ENCODE measurements at regions not wholly inside any gene's neighbourhood (a gene's known extent, or its start where the extent isn't known, plus 50 kb on each side); places are given as distances from the start of the nearest gene placed in this dataset.

DNA sequence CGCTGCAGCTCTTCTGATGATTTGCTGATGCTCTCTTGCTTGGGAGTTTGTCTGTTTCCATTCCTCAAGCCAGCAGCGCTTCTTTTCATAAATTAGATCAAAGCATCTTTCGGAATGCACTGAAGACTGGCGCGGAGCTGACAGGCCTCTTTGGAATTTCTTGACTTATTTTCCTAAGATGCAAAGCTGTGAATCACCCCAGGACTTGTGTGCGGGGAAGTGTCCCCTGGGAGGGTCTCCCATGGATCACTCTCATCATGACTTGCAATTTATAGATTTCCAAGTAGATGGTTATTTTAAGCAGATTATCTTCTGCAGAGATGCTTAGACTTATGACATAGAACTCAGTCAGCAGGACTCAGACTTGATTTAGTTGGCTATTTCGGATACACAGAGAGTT is 467.2 kb downstream of the TCERG1L start:
- Histone ChIP-seq H2BK15ac (ENCODE audit: low read depth, low read length) (no peak overlapping the region), H4K20me1 (ENCODE audit: control insufficient read depth, insufficient read depth, insufficient read length) (no peaks in the 10 kb centered on the region), H3K79me1 (ENCODE audit: insufficient read depth, low read depth, low read length, poor library complexity, severe bottlenecking) (no peaks in the 10 kb centered on the region), H3T11ph (ENCODE audit: low read length) (no peak overlapping the region), H3K9me3 (ENCODE audit: control insufficient read depth, low read depth, low read length) (no peaks in the 10 kb centered on the region), H4K8ac (replicated peaks; ENCODE audit: insufficient read length, low read depth, low read length) (no peak overlapping the region), H3K27me3 (ENCODE audit: insufficient read depth, low read length) (no peaks in the 10 kb centered on the region), H2AK5ac (ENCODE audit: insufficient read length, low read length) (no peak overlapping the region), H2BK120ac (ENCODE audit: low read depth, low read length, poor library complexity, severe bottlenecking) (no peak overlapping the region), H3K18ac (ENCODE audit: insufficient read length, low read depth, low read length) (no peak overlapping the region), H3K23ac (ENCODE audit: insufficient read length, low read depth, low read length) (no peak overlapping the region), H4K5ac (ENCODE audit: insufficient read length, low read depth, low read length) (no peak overlapping the region), H3K23me2 (ENCODE audit: insufficient read length, low read depth, low read length, poor library complexity, severe bottlenecking) (no peaks in the 10 kb centered on the region), H2BK5ac (ENCODE audit: insufficient read length, low read length) (no peak overlapping the region), H3K27ac (ENCODE audit: insufficient read length, low read depth, low read length) (no peak overlapping the region), H3K4me2 (ENCODE audit: insufficient read depth, insufficient read length, low read length) (no peak overlapping the region), H3K79me2 (ENCODE audit: insufficient read depth, low read length) (no peaks in the 10 kb centered on the region), H4K91ac (ENCODE audit: insufficient read length, low read depth, low read length) (no peak overlapping the region), H3K9ac (ENCODE audit: extremely low read depth, insufficient read length, low read length) (no peak overlapping the region), H3K14ac (ENCODE audit: insufficient read depth, low read length) (no peak overlapping the region), H3K56ac (ENCODE audit: insufficient read length, low read depth, low read length) (no peak overlapping the region), H3K4me1 (ENCODE audit: insufficient read depth, low read length) (peaks cover 2% of the 10 kb centered on the region), H2BK20ac (ENCODE audit: low read depth, low read length, poor library complexity, severe bottlenecking) (no peak overlapping the region), H2AFZ (ENCODE audit: low read length) (no peak overlapping the region), H3K4ac (ENCODE audit: low read depth, low read length) (no peak overlapping the region), H2BK12ac (ENCODE audit: insufficient read length, low read depth, low read length) (no peak overlapping the region)
- TF ChIP-seq, protein P1, sequence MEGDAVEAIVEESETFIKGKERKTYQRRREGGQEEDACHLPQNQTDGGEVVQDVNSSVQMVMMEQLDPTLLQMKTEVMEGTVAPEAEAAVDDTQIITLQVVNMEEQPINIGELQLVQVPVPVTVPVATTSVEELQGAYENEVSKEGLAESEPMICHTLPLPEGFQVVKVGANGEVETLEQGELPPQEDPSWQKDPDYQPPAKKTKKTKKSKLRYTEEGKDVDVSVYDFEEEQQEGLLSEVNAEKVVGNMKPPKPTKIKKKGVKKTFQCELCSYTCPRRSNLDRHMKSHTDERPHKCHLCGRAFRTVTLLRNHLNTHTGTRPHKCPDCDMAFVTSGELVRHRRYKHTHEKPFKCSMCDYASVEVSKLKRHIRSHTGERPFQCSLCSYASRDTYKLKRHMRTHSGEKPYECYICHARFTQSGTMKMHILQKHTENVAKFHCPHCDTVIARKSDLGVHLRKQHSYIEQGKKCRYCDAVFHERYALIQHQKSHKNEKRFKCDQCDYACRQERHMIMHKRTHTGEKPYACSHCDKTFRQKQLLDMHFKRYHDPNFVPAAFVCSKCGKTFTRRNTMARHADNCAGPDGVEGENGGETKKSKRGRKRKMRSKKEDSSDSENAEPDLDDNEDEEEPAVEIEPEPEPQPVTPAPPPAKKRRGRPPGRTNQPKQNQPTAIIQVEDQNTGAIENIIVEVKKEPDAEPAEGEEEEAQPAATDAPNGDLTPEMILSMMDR (conservative IDR thresholded peaks at IDR 0.05) = no peak
- H3K9me3 Mint-ChIP-seq = no peaks in the 10 kb centered on the region; a peak in 3 of 5 replicates
- peaks cover 2% of the 10 kb centered on the region; the same call in 1 of the 2 replicates for H3K27me3 Mint-ChIP-seq (ENCODE audit: low read depth)
- H3K4me1 Mint-ChIP-seq = peaks cover 9 to 10% of the 10 kb centered on the region in 2 experiments
- no peak overlapping the region for H3K4me3 Mint-ChIP-seq
- no CpG with 5 or more reads among the region's 7 CpGs for WGBS (ENCODE audit: extremely low coverage, insufficient read length, low lambda C conversion rate)
- DNase-seq = no peak
- H3K36me3 Mint-ChIP-seq (ENCODE audit: insufficient read depth in 1 of 3, low read depth in 3 of 3) = no peaks in the 10 kb centered on the region; a peak in 1 of 7 replicates
- H3K27ac Mint-ChIP-seq = no peak overlapping the region

Data from H9 (cell line).